ENCODE measurements at regions not wholly inside any gene's neighbourhood (a gene's known extent, or its start where the extent isn't known, plus 50 kb on each side); places are given as distances from the start of the nearest gene placed in this dataset.

DNA sequence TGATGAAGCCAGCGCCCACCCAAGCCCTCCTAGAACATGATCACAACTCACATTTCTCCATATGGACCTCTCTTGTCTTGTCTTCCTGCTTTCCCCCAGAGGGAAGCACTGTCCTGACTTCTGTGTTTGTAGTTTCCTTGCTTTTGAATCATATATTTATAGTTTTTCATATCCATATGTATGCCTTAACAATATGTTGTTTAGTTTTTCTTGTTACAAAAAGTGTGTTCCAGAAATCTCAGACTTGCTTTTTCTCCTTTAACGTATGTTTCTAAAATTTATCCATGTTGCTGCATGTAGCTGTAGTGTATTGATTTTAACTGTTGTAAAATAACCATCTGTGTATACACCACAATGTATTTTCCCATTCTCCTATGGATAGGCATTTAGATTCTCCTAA, 182.0 kb upstream of the SMIM23 start:
- no peak for DNase-seq (ENCODE audit: low spot score)

GRCh38 chr5:171604195-171604594, 181.4 kb upstream of the SMIM23 start:
- DNase-seq (ENCODE audit: low spot score), result no peak

GRCh38 chr5:171606414-171607024, 179.1 kb upstream of the SMIM23 start:
- peak; percentile 51 for DNase-seq (ENCODE audit: low spot score)

DNA sequence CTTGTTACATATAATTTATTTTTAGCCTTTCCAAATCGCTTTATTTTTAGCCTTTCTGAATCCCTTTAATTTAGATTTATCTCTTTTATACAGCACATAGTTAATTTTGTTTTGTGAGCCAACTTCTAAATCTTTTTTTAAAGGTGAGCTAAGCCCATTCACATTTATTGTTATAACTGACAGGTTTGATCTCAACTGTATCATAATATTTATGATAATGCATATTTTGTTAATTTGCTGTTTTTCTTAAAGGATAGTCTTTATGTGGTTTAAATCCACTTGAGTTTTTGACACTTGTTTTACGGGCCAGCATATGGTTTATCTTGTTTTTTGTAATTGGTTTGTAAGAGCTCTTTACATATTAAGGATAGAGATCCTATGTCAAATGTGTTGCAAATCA, 177.8 kb upstream of the SMIM23 start:
- no peak for DNase-seq (ENCODE audit: low spot score)

GRCh38 chr5:171609806-171610452, 175.7 kb upstream of the SMIM23 start:
- DNase-seq (ENCODE audit: low spot score), result no peak

DNA sequence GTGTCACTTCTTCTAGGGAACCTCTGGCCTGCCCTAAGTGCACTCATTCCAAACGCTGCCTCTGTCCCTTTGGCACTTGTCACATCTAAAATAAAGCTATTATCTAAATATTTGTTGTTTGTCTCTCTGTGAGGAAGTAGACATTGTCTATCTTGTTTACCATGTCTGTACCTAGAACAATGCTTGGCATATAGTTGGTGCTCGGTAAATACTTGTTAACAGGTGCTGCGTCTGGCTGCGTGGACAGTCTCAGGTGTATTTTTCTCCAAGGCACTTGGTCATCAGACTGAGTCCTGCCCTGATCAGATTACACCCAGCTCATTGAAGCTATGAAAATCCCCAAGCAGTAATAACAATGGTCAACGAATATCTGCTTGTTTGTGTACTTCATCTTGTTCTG, 174.9 kb upstream of the SMIM23 start:
- DNase-seq (ENCODE audit: low spot score), result no peak

GRCh38 chr5:171612749-171613148, 172.9 kb upstream of the SMIM23 start:
- no peak for DNase-seq (ENCODE audit: low spot score)

- no peak for DNase-seq (ENCODE audit: low spot score)
Observed at GRCh38 chr5:171614511-171614910, 171.1 kb upstream of the SMIM23 start.

DNA sequence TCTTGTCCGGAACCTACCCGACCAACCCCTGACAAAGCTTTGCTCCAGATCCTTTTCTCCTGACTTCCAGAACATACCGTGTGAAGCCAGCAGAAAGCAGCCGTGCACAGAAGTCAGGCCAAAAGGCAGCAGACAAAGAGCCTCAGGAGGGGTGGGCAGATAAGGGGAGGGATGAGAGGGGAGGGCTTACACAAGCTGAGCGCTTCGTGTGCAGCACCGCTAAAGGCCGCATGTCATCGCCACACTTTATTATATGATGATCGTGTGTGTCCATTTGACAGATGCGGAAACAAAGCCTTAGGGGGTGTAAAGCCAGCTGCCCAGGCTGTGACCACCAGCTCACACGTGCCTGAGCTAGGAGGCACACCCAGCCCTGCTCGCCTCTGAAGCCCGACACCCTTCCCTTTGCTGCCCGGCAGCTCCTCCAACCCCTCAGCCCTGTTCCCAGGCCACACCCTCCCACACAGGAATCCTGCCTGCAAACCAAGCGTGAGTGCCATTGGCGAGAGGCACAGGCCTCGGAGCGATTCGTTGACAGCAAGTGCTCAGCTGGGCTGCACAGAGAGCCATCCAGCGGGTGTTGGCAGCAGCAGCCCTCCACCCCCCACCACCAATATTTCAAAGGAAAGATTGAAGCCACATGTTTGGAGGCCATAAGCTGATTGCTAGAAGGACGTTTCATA, 170.5 kb upstream of the SMIM23 start:
- no peak for DNase-seq (ENCODE audit: low spot score)

DNA sequence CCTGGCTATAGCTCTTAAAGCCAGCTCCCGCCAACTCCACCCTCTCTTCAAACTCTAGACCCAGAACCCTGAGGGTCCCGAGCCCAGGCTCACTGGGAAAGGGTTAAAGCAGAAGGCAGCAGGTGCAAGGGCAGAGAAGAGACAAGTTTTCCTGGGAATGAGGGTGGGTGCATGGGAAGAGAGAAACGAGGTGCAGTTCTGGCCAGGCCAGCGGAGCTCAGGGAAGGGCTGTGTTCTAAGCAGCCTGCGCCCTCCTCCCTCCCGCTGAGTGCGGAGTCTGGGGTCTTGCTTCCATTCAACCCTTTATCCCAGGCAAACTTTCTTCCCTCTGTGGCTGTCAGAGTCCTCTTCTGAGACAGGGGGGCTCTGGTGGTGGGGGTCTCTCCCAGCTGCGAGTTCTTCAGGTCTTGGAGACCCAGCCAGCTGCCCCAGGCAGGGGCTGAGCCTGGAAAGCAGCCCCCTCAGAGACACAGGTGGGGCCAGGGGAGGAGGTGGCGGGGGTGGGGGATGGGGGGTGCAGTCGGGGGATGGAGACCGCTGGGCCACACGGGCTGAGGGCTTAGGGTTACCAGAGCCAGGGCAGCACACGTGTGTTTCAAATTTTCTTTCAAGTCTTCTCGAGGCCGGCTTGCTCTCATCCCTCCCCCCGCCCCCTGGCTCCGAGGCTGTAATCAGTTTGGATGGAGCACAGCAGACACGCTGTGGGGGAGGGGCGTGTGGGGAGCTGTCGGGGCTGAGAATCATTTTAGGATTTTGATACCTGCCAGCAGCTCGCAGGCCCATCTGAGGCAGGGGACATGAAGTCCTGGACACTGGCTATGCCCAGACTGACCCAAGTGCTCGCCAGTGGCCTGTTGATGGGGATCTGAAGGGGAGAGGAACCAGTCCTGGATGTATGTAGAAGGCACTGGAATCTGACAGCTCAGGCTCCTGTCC, 169.6 kb upstream of the SMIM23 start:
- no peak for DNase-seq (ENCODE audit: low spot score)

GRCh38 chr5:171617266-171617665, 168.4 kb upstream of the SMIM23 start:
- no peak for DNase-seq (ENCODE audit: low spot score)

- DNase-seq (ENCODE audit: low spot score), result no peak
Observed at GRCh38 chr5:171617817-171618591, 167.6 kb upstream of the SMIM23 start.

- no peak for DNase-seq (ENCODE audit: low spot score)
Observed at GRCh38 chr5:171619196-171619595, 166.4 kb upstream of the SMIM23 start.

- no peak for DNase-seq (ENCODE audit: low spot score)
Observed at GRCh38 chr5:171619744-171620143, 165.9 kb upstream of the SMIM23 start.

DNA sequence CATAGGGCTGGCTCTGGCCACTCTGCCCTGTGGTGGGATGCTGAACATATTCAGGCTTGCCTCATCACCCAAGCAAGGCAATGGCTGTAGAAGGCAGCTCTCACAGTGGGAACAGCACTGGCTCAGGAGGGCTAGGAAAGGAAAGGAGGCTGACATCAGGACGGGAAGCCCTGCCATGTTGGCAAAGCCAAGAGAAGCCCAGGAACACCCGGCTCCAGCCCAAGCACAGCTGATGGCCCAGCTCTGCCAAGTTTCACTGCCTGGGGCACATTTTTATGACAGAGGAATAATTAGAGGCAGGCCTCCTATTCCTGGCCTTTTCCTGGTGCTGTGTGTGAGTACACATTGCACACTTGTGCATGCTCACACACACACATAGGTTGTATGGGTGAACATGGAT, 163.6 kb upstream of the SMIM23 start:
- DNase-seq (ENCODE audit: low spot score), result no peak

DNA sequence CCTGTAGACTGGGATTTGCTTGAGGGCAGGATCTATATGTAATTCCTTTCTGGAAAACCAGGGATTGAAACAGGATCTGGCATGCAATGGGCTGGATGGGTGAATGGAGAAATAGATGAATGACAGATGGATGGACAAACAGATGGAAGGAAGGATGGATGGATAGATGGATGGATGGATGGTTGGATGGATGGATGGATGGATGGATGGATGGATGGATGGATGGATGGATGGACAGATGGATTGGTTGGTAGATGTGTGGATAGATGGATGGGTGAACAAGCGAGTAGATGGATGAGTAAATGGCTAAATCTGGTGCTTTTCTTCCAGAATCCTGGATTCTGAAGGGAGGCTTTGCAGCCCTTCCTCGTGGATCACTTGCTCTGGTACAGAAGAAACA, 162.5 kb upstream of the SMIM23 start:
- DNase-seq (ENCODE audit: low spot score), result no peak

- no peak for DNase-seq (ENCODE audit: low spot score)
Observed at GRCh38 chr5:171623551-171624097, 162.0 kb upstream of the SMIM23 start.

- no peak for DNase-seq (ENCODE audit: low spot score)
Observed at GRCh38 chr5:171624396-171624795, 161.2 kb upstream of the SMIM23 start.

GRCh38 chr5:171625646-171626045, 160.0 kb upstream of the SMIM23 start:
- DNase-seq (ENCODE audit: low spot score), result no peak

- no peak for DNase-seq (ENCODE audit: low spot score)
Observed at GRCh38 chr5:171627936-171628632, 157.5 kb upstream of the SMIM23 start.

DNA sequence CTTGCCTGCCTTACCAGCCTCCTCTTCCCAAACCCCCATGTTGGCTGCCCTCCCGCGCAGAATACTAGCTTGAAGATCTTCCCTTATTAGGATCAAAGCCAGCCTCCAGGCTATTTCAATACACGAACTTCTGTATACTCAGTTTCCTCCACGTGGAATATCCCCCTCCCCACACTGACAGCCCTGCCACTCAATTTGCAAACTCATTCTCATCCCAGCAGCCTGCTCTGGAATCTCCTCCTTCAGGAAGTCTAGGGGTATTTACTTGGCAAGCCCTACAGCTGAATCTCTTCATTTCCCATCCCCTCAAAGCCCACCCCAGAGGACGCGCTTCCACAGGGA, 157.0 kb upstream of the SMIM23 start:
- DNase-seq (ENCODE audit: low spot score), result no peak
